Activated naive CD8-positive, alpha-beta T cell treated with anti-CD3 and anti-CD28 coated beads, Interleukin-2, amount 50 U/mL, for 16 hours (primary cell): ENCODE measurements at regions not wholly inside any gene's neighbourhood (a gene's known extent, or its start where the extent isn't known, plus 50 kb on each side); places are given as distances from the start of the nearest gene placed in this dataset.
"Not testable (repeated sequence)": the region's sequence is repeated elsewhere in the genome, so short reads cannot be mapped to it uniquely, and the experiment has no call there.

Experiments
- DNase-seq: peaks from one replicate; pipeline ENCODE4 v3.0.0-alpha.2; 2020; ENCODE audit warnings: low read depth, low spot score

GRCh38 chr9:95785209-95785608 is 90.3 kb upstream of the ERCC6L2 start:
- no peak for DNase-seq

- DNase-seq, result no peak
Observed at GRCh38 chr9:95784318-95784717, 91.2 kb upstream of the ERCC6L2 start.

GRCh38 chr9:95783426-95783975 is 92.0 kb upstream of the ERCC6L2 start:
- DNase-seq, result no peak

- no peak for DNase-seq
Observed at GRCh38 chr9:95780751-95781150, 94.7 kb upstream of the ERCC6L2 start.

- DNase-seq, result no peak
Observed at GRCh38 chr9:95780121-95780520, 95.4 kb upstream of the ERCC6L2 start.

- not testable (repeated sequence) for DNase-seq
Observed at GRCh38 chr9:95779597-95779996, 95.9 kb upstream of the ERCC6L2 start.

- DNase-seq, result no peak
Observed at GRCh38 chr9:95778957-95779356, 96.5 kb upstream of the ERCC6L2 start.

- no peak for DNase-seq
Observed at GRCh38 chr9:95777136-95777535, 98.4 kb upstream of the ERCC6L2 start.

- no peak for DNase-seq
Observed at GRCh38 chr9:95776176-95776575, 99.3 kb upstream of the ERCC6L2 start.

- DNase-seq, result no peak
Observed at GRCh38 chr9:95775191-95775590, 100.3 kb upstream of the ERCC6L2 start.

GRCh38 chr9:95773053-95773418 is 102.5 kb upstream of the ERCC6L2 start:
- DNase-seq, result no peak

GRCh38 chr9:95772320-95773052 is 103.0 kb upstream of the ERCC6L2 start:
- DNase-seq, result no peak

- no peak for DNase-seq
Observed at GRCh38 chr9:95771556-95772246, 103.8 kb upstream of the ERCC6L2 start.

GRCh38 chr9:95770653-95771131 is 104.8 kb upstream of the ERCC6L2 start:
- no peak for DNase-seq

GRCh38 chr9:95769909-95770433 is 105.5 kb upstream of the ERCC6L2 start:
- no peak for DNase-seq

- no peak for DNase-seq
Observed at GRCh38 chr9:95769473-95769872, 106.0 kb upstream of the ERCC6L2 start.

- no peak for DNase-seq
Observed at GRCh38 chr9:95766906-95767305, 108.6 kb upstream of the ERCC6L2 start.

GRCh38 chr9:95764533-95765319 is 110.8 kb upstream of the ERCC6L2 start:
- no peak for DNase-seq

GRCh38 chr9:95763983-95764382 is 111.5 kb upstream of the ERCC6L2 start:
- no peak for DNase-seq

- DNase-seq, result no peak
Observed at GRCh38 chr9:95763006-95763405, 112.5 kb upstream of the ERCC6L2 start.

- no peak for DNase-seq
Observed at GRCh38 chr9:95762322-95762721, 113.2 kb upstream of the ERCC6L2 start.

GRCh38 chr9:95760791-95761190 is 114.7 kb upstream of the ERCC6L2 start:
- DNase-seq, result no peak
